WTC11 (cell line): ENCODE measurements at regions not wholly inside any gene's neighbourhood (a gene's known extent, or its start where the extent isn't known, plus 50 kb on each side); places are given as distances from the start of the nearest gene placed in this dataset.

ENCODE experiments used
- CTCF ChIP-seq: fragments of 200-600 bp; IDR thresholded peaks from 2 replicates; pipeline ENCODE4 v1.8.0; 2022; ENCODE audit warnings: antibody characterized with exemption
- ELF4 ChIP-seq: sonication (generic); formaldehyde crosslinking; IDR thresholded peaks from 2 replicates; pipeline ENCODE4 v1.8.1; 2022; ENCODE audit warnings: low read depth, mild to moderate bottlenecking, moderate library complexity, missing genetic modification reagents
- FOXP1 ChIP-seq: sonication (generic); formaldehyde crosslinking; IDR thresholded peaks from 2 replicates; pipeline ENCODE4 v1.8.0; 2022; ENCODE audit warnings: missing genetic modification reagents, mild to moderate bottlenecking, moderate library complexity, borderline replicate concordance
- JUN ChIP-seq: sonication (generic); formaldehyde crosslinking; IDR thresholded peaks from 2 replicates; pipeline ENCODE4 v1.8.0; 2023; ENCODE audit warnings: mild to moderate bottlenecking, missing genetic modification reagents
- KAT7 ChIP-seq: sonication (generic); formaldehyde crosslinking; IDR thresholded peaks from 2 replicates; pipeline ENCODE4 v1.8.1; 2023; ENCODE audit warnings: missing genetic modification reagents, mild to moderate bottlenecking, borderline replicate concordance
- NR2C2 ChIP-seq: sonication (generic); formaldehyde crosslinking; IDR thresholded peaks from 2 replicates; pipeline ENCODE4 v1.8.0; 2022; ENCODE audit warnings: mild to moderate bottlenecking, missing genetic modification reagents
- ZNF121 ChIP-seq: sonication (generic); formaldehyde crosslinking; IDR thresholded peaks from 2 replicates; pipeline ENCODE4 v1.8.0; 2023; ENCODE audit warnings: missing genetic modification reagents
- TF ChIP-seq, protein P1 (sequence below): sonication (generic); formaldehyde crosslinking; IDR thresholded peaks from 2 replicates; pipeline ENCODE4 v1.8.1; 2023; ENCODE audit warnings: mild to moderate bottlenecking, missing genetic modification reagents, moderate library complexity
- TF ChIP-seq, protein P2 (sequence below): sonication (generic); formaldehyde crosslinking; IDR thresholded peaks from 2 replicates; pipeline ENCODE4 v1.8.1; 2022; ENCODE audit warnings: mild to moderate bottlenecking, moderate library complexity, missing genetic modification reagents

DNA sequence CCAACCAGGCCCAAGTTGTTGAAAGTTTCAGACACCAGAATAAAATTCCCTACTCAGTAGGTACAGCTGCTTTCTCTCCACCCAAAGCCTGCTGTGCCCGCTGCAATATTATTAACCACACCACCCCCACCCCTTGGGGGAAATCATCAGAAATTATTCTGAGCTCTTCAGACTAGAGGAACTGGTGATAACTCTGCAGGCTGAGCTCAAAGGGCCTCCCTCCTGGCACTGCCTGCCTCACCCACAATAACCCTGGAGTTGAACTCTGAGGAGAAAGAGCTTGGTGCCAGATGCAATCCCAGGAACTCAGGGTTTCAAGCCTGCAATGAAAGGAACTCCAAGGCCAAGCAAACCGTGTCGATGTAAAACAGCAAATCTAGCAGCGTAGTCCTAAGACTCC, 381.7 kb upstream of the ZNF507 start:
- no peak for TF ChIP-seq CTCF
- no peak for TF ChIP-seq NR2C2 (CRISPR knock-in tag)
- no peak for TF ChIP-seq FOXP1 (CRISPR knock-in tag)
- no peak for TF ChIP-seq JUN
- TF ChIP-seq, protein P1, sequence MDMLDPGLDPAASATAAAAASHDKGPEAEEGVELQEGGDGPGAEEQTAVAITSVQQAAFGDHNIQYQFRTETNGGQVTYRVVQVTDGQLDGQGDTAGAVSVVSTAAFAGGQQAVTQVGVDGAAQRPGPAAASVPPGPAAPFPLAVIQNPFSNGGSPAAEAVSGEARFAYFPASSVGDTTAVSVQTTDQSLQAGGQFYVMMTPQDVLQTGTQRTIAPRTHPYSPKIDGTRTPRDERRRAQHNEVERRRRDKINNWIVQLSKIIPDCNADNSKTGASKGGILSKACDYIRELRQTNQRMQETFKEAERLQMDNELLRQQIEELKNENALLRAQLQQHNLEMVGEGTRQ (CRISPR knock-in tag), result no peak
- no peak for TF ChIP-seq KAT7 (CRISPR knock-in tag)
- no peak for TF ChIP-seq ZNF121
- TF ChIP-seq ELF4 (CRISPR knock-in tag), result no peak
- TF ChIP-seq, protein P2, sequence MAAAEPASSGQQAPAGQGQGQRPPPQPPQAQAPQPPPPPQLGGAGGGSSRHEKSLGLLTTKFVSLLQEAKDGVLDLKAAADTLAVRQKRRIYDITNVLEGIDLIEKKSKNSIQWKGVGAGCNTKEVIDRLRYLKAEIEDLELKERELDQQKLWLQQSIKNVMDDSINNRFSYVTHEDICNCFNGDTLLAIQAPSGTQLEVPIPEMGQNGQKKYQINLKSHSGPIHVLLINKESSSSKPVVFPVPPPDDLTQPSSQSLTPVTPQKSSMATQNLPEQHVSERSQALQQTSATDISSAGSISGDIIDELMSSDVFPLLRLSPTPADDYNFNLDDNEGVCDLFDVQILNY (CRISPR knock-in tag), result no peak
